ENCODE measurements at regions not wholly inside any gene's neighbourhood (a gene's known extent, or its start where the extent isn't known, plus 50 kb on each side); places are given as distances from the start of the nearest gene placed in this dataset.

GRCh38 chr12:38456537-38457120 lies 140.1 kb downstream of the ALG10B start:
- Histone ChIP-seq H3K27me3 (ENCODE audit: insufficient read depth, low read depth) (no peaks in the 10 kb centered on the region), H3K4me1 (ENCODE audit: low read depth, poor library complexity, severe bottlenecking) (no peaks in the 10 kb centered on the region), H3K36me3 (ENCODE audit: insufficient read depth) (no peaks in the 10 kb centered on the region), H3K27ac (no peak overlapping the region), H3K79me2 (ENCODE audit: insufficient read depth, low read depth) (no peaks in the 10 kb centered on the region), H3K4me3 (IDR thresholded peaks at IDR 0.05; ENCODE audit: insufficient read depth, low read depth, low read length) (no peak overlapping the region), H3K4me2 (no peak overlapping the region), H2AFZ (ENCODE audit: low read depth) (no peak overlapping the region), H3K9ac (no peak overlapping the region), H4K20me1 (ENCODE audit: insufficient read depth) (no peaks in the 10 kb centered on the region)
- TF ChIP-seq CTCF (conservative IDR thresholded peaks at IDR 0.05; ENCODE audit: low read depth, low read length), result no peak

- no peak for TF ChIP-seq CTCF (conservative IDR thresholded peaks at IDR 0.05; ENCODE audit: low read depth, low read length)
- H4K20me1 ChIP-seq (ENCODE audit: insufficient read depth), result no peaks in the 10 kb centered on the region
- H3K4me2 ChIP-seq, result no peak overlapping the region
- H3K36me3 ChIP-seq (ENCODE audit: insufficient read depth), result no peaks in the 10 kb centered on the region
- H3K27ac ChIP-seq, result no peak overlapping the region
- H3K79me2 ChIP-seq (ENCODE audit: insufficient read depth, low read depth), result no peaks in the 10 kb centered on the region
- no peaks in the 10 kb centered on the region for H3K27me3 ChIP-seq (ENCODE audit: insufficient read depth, low read depth)
- H3K9ac ChIP-seq, result no peak overlapping the region
- no peaks in the 10 kb centered on the region for H3K4me1 ChIP-seq (ENCODE audit: low read depth, poor library complexity, severe bottlenecking)
- no peak overlapping the region for H2AFZ ChIP-seq (ENCODE audit: low read depth)
- no peak overlapping the region for H3K4me3 ChIP-seq (IDR thresholded peaks at IDR 0.05; ENCODE audit: insufficient read depth, low read depth, low read length)
Measured at GRCh38 chr12:38465020-38465419, 148.4 kb downstream of the ALG10B start.

- Histone ChIP-seq H4K20me1 (ENCODE audit: insufficient read depth) (no peaks in the 10 kb centered on the region), H3K27me3 (ENCODE audit: insufficient read depth, low read depth) (no peaks in the 10 kb centered on the region), H3K79me2 (ENCODE audit: insufficient read depth, low read depth) (no peaks in the 10 kb centered on the region), H3K9ac (no peak overlapping the region), H2AFZ (ENCODE audit: low read depth) (no peak overlapping the region), H3K4me2 (no peak overlapping the region), H3K4me3 (IDR thresholded peaks at IDR 0.05; ENCODE audit: insufficient read depth, low read depth, low read length) (no peak overlapping the region), H3K4me1 (ENCODE audit: low read depth, poor library complexity, severe bottlenecking) (no peaks in the 10 kb centered on the region), H3K36me3 (ENCODE audit: insufficient read depth) (no peaks in the 10 kb centered on the region), H3K27ac (no peak overlapping the region)
- no peak for TF ChIP-seq CTCF (conservative IDR thresholded peaks at IDR 0.05; ENCODE audit: low read depth, low read length)
Measured at GRCh38 chr12:38469715-38470114, 153.1 kb downstream of the ALG10B start.

- H2AFZ ChIP-seq (ENCODE audit: low read depth), result no peak overlapping the region
- H3K4me3 ChIP-seq (IDR thresholded peaks at IDR 0.05; ENCODE audit: insufficient read depth, low read depth, low read length), result no peak overlapping the region
- no peak overlapping the region for H3K27ac ChIP-seq
- no peaks in the 10 kb centered on the region for H4K20me1 ChIP-seq (ENCODE audit: insufficient read depth)
- H3K79me2 ChIP-seq (ENCODE audit: insufficient read depth, low read depth), result no peaks in the 10 kb centered on the region
- no peak for TF ChIP-seq CTCF (conservative IDR thresholded peaks at IDR 0.05; ENCODE audit: low read depth, low read length)
- no peaks in the 10 kb centered on the region for H3K27me3 ChIP-seq (ENCODE audit: insufficient read depth, low read depth)
- H3K9ac ChIP-seq, result no peak overlapping the region
- H3K4me1 ChIP-seq (ENCODE audit: low read depth, poor library complexity, severe bottlenecking), result no peaks in the 10 kb centered on the region
- H3K36me3 ChIP-seq (ENCODE audit: insufficient read depth), result no peaks in the 10 kb centered on the region
- no peak overlapping the region for H3K4me2 ChIP-seq
Measured at GRCh38 chr12:38477340-38478090, 160.9 kb downstream of the ALG10B start.
